Cardiac muscle cell (in vitro differentiated cells and primary cell): ENCODE measurements at regions not wholly inside any gene's neighbourhood (a gene's known extent, or its start where the extent isn't known, plus 50 kb on each side); places are given as distances from the start of the nearest gene placed in this dataset.

Experiments used
- DNase-seq, 2 donors: peaks; one replicate each; pipeline versions ENCODE4 v3.0.0 to v3.0.0-alpha.2; 2010 to 2017; ENCODE audit warnings: low read depth in 1 of 2, low spot score in 1 of 2
- H3K27ac ChIP-seq: fragments of 200-600 bp; sonication (generic); 2 replicates; pipeline ENCODE4 v1.5.1; 2016
- H3K27me3 ChIP-seq: fragments of 200-600 bp; sonication (generic); 2 replicates; pipeline ENCODE4 v1.6.0; 2016; ENCODE audit warnings: control low read depth
- H3K36me3 ChIP-seq: fragments of 200-600 bp; sonication (generic); 2 replicates; pipeline ENCODE4 v1.5.1; 2016; ENCODE audit warnings: control low read depth
- H3K4me1 ChIP-seq: fragments of 200-600 bp; sonication (generic); 2 replicates; pipeline ENCODE4 v1.8.1; 2017; ENCODE audit warnings: low read depth, mild to moderate bottlenecking, mixed run types
- H3K4me3 ChIP-seq: fragments of 200-600 bp; sonication (generic); 2 replicates; pipeline ENCODE4 v1.5.1; 2016; ENCODE audit warnings: mild to moderate bottlenecking
- H3K9me3 ChIP-seq: fragments of 200-600 bp; sonication (generic); 2 replicates; pipeline ENCODE4 v1.5.1; 2017; ENCODE audit warnings: low read depth, mild to moderate bottlenecking, control low read depth
- CTCF ChIP-seq: IDR thresholded peaks from 2 replicates; pipeline ENCODE4 v1.5.1; 2012; ENCODE audit warnings: low read depth, mild to moderate bottlenecking, low read length

GRCh38 chr2:20939931-20940795 is 103.7 kb downstream of the APOB start:
- Histone ChIP-seq H3K4me3 (no peak overlapping the region), H3K27me3 (no peaks in the 10 kb centered on the region), H3K36me3 (no peaks in the 10 kb centered on the region), H3K4me1 (no peaks in the 10 kb centered on the region), H3K27ac (no peak overlapping the region), H3K9me3 (no peaks in the 10 kb centered on the region)
- TF ChIP-seq CTCF = no peak
- no peak for DNase-seq

DNA sequence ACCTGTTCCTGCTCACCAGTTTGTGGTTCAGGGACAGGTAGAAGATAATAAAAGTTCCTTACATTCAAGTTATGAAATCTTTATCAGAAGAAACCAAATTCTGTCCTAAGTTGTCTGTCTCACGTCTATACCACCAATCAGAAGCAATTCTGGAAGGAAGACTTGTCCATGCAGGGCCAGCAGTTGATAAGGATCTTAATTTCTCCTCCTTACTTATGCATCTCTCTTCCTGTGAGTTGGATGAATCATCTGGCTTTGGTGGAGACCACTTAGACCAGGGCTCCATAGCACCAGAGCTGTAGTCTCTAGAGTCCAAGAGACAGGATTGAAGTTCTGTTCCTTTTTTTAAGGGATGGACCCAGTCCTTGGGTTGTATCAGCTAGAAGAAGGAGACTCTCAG is 106.5 kb downstream of the APOB start:
- no peaks in the 10 kb centered on the region for H3K9me3 ChIP-seq
- no peak for DNase-seq
- TF ChIP-seq CTCF = no peak
- no peaks in the 10 kb centered on the region for H3K27me3 ChIP-seq
- no peak overlapping the region for H3K27ac ChIP-seq
- H3K4me1 ChIP-seq = no peaks in the 10 kb centered on the region
- no peak overlapping the region for H3K4me3 ChIP-seq
- H3K36me3 ChIP-seq = no peaks in the 10 kb centered on the region

- Histone ChIP-seq H3K36me3 (no peaks in the 10 kb centered on the region), H3K27me3 (no peaks in the 10 kb centered on the region), H3K4me3 (no peak overlapping the region), H3K27ac (no peak overlapping the region), H3K9me3 (no peaks in the 10 kb centered on the region), H3K4me1 (no peaks in the 10 kb centered on the region)
- no peak for TF ChIP-seq CTCF
- no peak for DNase-seq
Observed at GRCh38 chr2:20935168-20935775, 108.6 kb downstream of the APOB start.

- H3K4me1 ChIP-seq = no peaks in the 10 kb centered on the region
- DNase-seq = no peak
- H3K9me3 ChIP-seq = no peaks in the 10 kb centered on the region
- no peak overlapping the region for H3K27ac ChIP-seq
- H3K4me3 ChIP-seq = no peak overlapping the region
- TF ChIP-seq CTCF = no peak
- no peaks in the 10 kb centered on the region for H3K36me3 ChIP-seq
- no peaks in the 10 kb centered on the region for H3K27me3 ChIP-seq
Observed at GRCh38 chr2:20934236-20934635, 109.6 kb downstream of the APOB start.

GRCh38 chr2:20933714-20934113 is 110.2 kb downstream of the APOB start:
- no peak overlapping the region for H3K4me3 ChIP-seq
- H3K4me1 ChIP-seq = no peaks in the 10 kb centered on the region
- H3K27ac ChIP-seq = no peak overlapping the region
- H3K36me3 ChIP-seq = no peaks in the 10 kb centered on the region
- no peak for TF ChIP-seq CTCF
- DNase-seq = no peak
- H3K9me3 ChIP-seq = no peaks in the 10 kb centered on the region
- H3K27me3 ChIP-seq = no peaks in the 10 kb centered on the region
